Gastrocnemius medialis (tissue), 4 donors: ENCODE measurements at regions not wholly inside any gene's neighbourhood (a gene's known extent, or its start where the extent isn't known, plus 50 kb on each side); places are given as distances from the start of the nearest gene placed in this dataset.

Experiments
- ATAC-seq, 2 donors: fragments of 150-250 bp; one replicate each; pipeline ENCODE4 v1.9.1; 2016
- DNase-seq, 2 donors: peaks; one replicate each; pipeline ENCODE4 v3.0.0-alpha.2; 2019
- H3K27ac ChIP-seq, 4 donors: fragments of 200-600 bp; sonication (generic); 1 replicate in 1 of 4; 2 replicates in 3 of 4; pipeline ENCODE4 v1.5.1; 2016 to 2018; ENCODE audit warnings: mild to moderate bottlenecking in 2 of 4, moderate library complexity in 1 of 4
- H3K27me3 ChIP-seq, 3 donors: fragments of 200-600 bp; sonication (generic) in 2 of 3; 1 replicate in 1 of 3; 2 replicates in 2 of 3; pipeline versions ENCODE4 v1.5.1 to v1.6.0; 2016 to 2019; ENCODE audit warnings: mild to moderate bottlenecking in 1 of 3, moderate library complexity in 1 of 3
- H3K36me3 ChIP-seq, 2 donors: fragments of 200-600 bp; sonication (generic) in 1 of 2; one replicate each; pipeline ENCODE4 v1.5.1; 2017 to 2018
- H3K4me1 ChIP-seq, 2 donors: fragments of 200-600 bp; sonication (generic) in 1 of 2; one replicate each; pipeline ENCODE4 v1.5.1; 2016 to 2017; ENCODE audit warnings: mild to moderate bottlenecking in 2 of 2
- H3K4me3 ChIP-seq, 4 donors: fragments of 200-600 bp; sonication (generic) in 3 of 4; 1 replicate in 1 of 4; 2 replicates in 3 of 4; pipeline ENCODE4 v1.5.1; 2016 to 2019; ENCODE audit warnings: mild to moderate bottlenecking in 2 of 4
- H3K9me3 ChIP-seq, 3 donors: fragments of 200-600 bp; sonication (generic) in 2 of 3; 1 replicate in 1 of 3; 2 replicates in 2 of 3; pipeline ENCODE4 v1.5.1; 2016 to 2019
- CTCF ChIP-seq, 5 experiments: fragments of 450-650 bp in 3 of 5; fragments of 200-600 bp in 2 of 5; sonication (generic) in 2 of 5; IDR thresholded peaks in 4 of 5; conservative IDR thresholded peaks in 1 of 5; 1 replicate in 4 of 5; 2 replicates in 1 of 5; pipeline ENCODE4 v1.5.1; 2016 to 2019; ENCODE audit warnings: antibody characterized with exemption in 5 of 5, mild to moderate bottlenecking in 3 of 5, moderate library complexity in 3 of 5
- POLR2A ChIP-seq, 2 donors: fragments of 450-650 bp; IDR thresholded peaks; one replicate each; pipeline ENCODE4 v1.6.1; 2017; ENCODE audit warnings: antibody characterized with exemption in 2 of 2, mild to moderate bottlenecking in 2 of 2, moderate library complexity in 2 of 2
- in situ Hi-C, 4 donors: fragments of 200-750 bp; cut with MboI; loops; one replicate each; pipeline versions ENCODE4 v1.15.0 to v1.8.0; 2017; ENCODE audit warnings: low sequenced_read_pairs in 4 of 4
- intact Hi-C: fragments of 100-400 bp; cut with DNase I; formaldehyde crosslinking; loops from one replicate; pipeline ENCODE4 v1.15.1; 2023; ENCODE audit warnings: low total_unique reads

DNA sequence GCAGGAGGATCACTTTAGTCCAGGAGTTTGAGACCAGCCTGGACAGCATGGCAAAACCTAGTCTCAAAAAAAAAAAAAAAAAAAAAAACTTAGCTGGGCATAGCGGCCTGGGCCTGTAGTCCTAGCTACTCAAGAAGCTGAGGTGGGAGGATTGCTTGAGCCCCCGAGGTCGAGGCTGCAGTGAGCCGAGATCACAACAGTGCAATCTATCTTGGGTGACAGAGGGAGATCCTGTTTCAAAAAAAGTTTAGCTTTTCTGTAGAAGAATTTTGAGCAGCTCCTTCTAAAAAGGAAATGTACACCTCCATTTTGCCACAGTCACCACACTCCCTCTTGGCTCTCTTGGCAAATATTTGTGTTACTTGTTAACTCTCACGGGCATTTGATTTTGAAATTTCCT is 505.8 kb downstream of the DOK5 start:
- ATAC-seq = no peak
- Histone ChIP-seq H3K27ac (no peak overlapping the region), H3K4me3 (no peak overlapping the region), H3K36me3 (no peaks in the 10 kb centered on the region), H3K27me3 (no peaks in the 10 kb centered on the region), H3K4me1 (no peaks in the 10 kb centered on the region), H3K9me3 (no peaks in the 10 kb centered on the region)
- no peak for TF ChIP-seq CTCF (IDR thresholded peaks at IDR 0.05 in 4 of 5, conservative IDR thresholded peaks at IDR 0.05 in 1 of 5)
- TF ChIP-seq POLR2A (IDR thresholded peaks at IDR 0.05) = no peak
- in situ Hi-C loops (no loop called here), intact Hi-C loops (no loop called here)
- DNase-seq = no peak

GRCh38 chr20:54980103-54980960 is 504.9 kb downstream of the DOK5 start:
- Histone ChIP-seq H3K4me3 (no peak overlapping the region), H3K9me3 (no peaks in the 10 kb centered on the region), H3K36me3 (no peaks in the 10 kb centered on the region), H3K4me1 (no peaks in the 10 kb centered on the region), H3K27me3 (no peaks in the 10 kb centered on the region), H3K27ac (no peak overlapping the region)
- TF ChIP-seq POLR2A (IDR thresholded peaks at IDR 0.05) (no peak), CTCF (IDR thresholded peaks at IDR 0.05 in 4 of 5, conservative IDR thresholded peaks at IDR 0.05 in 1 of 5) (no peak)
- in situ Hi-C loops = no loop called here
- DNase-seq (no peak), ATAC-seq (no peak)
- intact Hi-C loops = no loop called here

DNA sequence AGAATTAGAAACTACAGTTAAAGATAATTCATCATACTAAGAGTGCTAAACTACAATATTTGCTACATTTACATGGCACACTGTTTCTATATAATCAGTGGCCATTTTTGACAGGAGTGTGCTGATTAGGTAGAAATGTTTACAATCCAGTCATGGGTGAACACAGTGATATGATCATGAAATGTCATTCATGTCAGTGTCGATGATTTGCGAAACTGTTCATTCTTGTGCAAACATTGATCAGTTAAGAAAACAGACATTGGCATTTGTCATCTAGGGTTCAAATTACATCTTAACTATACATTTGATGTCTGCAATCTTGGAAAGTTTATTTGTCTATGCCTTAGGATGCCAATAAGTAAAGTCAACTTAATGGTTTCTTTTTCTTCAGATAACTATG is 474.9 kb downstream of the DOK5 start:
- no peaks in the 10 kb centered on the region for H3K27me3 ChIP-seq
- no peak overlapping the region for H3K4me3 ChIP-seq
- H3K27ac ChIP-seq = no peak overlapping the region
- in situ Hi-C loops = no loop called here
- TF ChIP-seq POLR2A (IDR thresholded peaks at IDR 0.05) (no peak), CTCF (IDR thresholded peaks at IDR 0.05 in 4 of 5, conservative IDR thresholded peaks at IDR 0.05 in 1 of 5) (no peak)
- DNase-seq (no peak), ATAC-seq (no peak)
- H3K4me1 ChIP-seq = no peaks in the 10 kb centered on the region
- H3K9me3 ChIP-seq = no peaks in the 10 kb centered on the region
- no peaks in the 10 kb centered on the region for H3K36me3 ChIP-seq
- intact Hi-C loops = no loop called here

- Histone ChIP-seq H3K9me3 (no peaks in the 10 kb centered on the region), H3K4me3 (no peak overlapping the region), H3K27ac (no peak overlapping the region), H3K36me3 (no peaks in the 10 kb centered on the region), H3K27me3 (no peaks in the 10 kb centered on the region), H3K4me1 (no peaks in the 10 kb centered on the region)
- in situ Hi-C loops (no loop called here), intact Hi-C loops (no loop called here)
- TF ChIP-seq POLR2A (IDR thresholded peaks at IDR 0.05) (no peak), CTCF (IDR thresholded peaks at IDR 0.05 in 4 of 5, conservative IDR thresholded peaks at IDR 0.05 in 1 of 5) (no peak)
- no peak for DNase-seq
- no peak for ATAC-seq
These were observed 466.3 kb downstream of the DOK5 start for GRCh38 chr20:54941666-54942065.

DNA sequence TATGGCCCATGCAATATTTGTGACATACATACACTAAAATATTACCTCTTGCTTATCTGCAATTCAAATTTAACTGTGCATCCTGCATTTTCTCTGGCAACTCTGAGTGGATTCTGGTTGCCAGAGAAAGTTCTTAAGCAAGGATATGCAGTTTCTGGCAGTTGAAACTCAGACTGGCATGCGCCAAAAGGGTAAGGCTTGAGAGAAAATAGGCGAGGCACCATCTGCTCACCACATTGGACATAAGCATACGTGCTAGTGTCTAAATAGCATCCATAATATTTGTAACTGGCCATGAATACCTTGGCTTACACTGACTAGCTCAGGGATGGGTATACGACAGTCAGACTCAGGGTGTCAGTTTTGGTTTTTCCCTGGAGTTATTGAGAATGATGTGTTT is 465.1 kb downstream of the DOK5 start:
- TF ChIP-seq POLR2A (IDR thresholded peaks at IDR 0.05) (no peak), CTCF (IDR thresholded peaks at IDR 0.05 in 4 of 5, conservative IDR thresholded peaks at IDR 0.05 in 1 of 5) (no peak)
- Histone ChIP-seq H3K9me3 (no peaks in the 10 kb centered on the region), H3K27ac (no peak overlapping the region), H3K27me3 (no peaks in the 10 kb centered on the region), H3K4me1 (no peaks in the 10 kb centered on the region), H3K36me3 (no peaks in the 10 kb centered on the region), H3K4me3 (no peak overlapping the region)
- intact Hi-C loops (no loop called here), in situ Hi-C loops (no loop called here)
- DNase-seq (no peak), ATAC-seq (no peak)
